ENCODE measurements at regions not wholly inside any gene's neighbourhood (a gene's known extent, or its start where the extent isn't known, plus 50 kb on each side); places are given as distances from the start of the nearest gene placed in this dataset.

- H3K4me1 ChIP-seq = peaks cover 0 to 13% (median 0%) of the 10 kb centered on the region in 4 donors
- ATAC-seq = no peak
- H3K27me3 ChIP-seq = no peaks in the 10 kb centered on the region
- no peaks in the 10 kb centered on the region for H3K9me3 ChIP-seq
- intact Hi-C loops (cut with DNase I) = no loop called here
- H3K27ac ChIP-seq = no peak overlapping the region
- no peak for TF ChIP-seq POLR2A (IDR thresholded peaks at IDR 0.05)
- TF ChIP-seq, protein P1, sequence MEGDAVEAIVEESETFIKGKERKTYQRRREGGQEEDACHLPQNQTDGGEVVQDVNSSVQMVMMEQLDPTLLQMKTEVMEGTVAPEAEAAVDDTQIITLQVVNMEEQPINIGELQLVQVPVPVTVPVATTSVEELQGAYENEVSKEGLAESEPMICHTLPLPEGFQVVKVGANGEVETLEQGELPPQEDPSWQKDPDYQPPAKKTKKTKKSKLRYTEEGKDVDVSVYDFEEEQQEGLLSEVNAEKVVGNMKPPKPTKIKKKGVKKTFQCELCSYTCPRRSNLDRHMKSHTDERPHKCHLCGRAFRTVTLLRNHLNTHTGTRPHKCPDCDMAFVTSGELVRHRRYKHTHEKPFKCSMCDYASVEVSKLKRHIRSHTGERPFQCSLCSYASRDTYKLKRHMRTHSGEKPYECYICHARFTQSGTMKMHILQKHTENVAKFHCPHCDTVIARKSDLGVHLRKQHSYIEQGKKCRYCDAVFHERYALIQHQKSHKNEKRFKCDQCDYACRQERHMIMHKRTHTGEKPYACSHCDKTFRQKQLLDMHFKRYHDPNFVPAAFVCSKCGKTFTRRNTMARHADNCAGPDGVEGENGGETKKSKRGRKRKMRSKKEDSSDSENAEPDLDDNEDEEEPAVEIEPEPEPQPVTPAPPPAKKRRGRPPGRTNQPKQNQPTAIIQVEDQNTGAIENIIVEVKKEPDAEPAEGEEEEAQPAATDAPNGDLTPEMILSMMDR (IDR thresholded peaks at IDR 0.05) = no peak
- no peak overlapping the region for H3K4me3 ChIP-seq
- 71% methylated on average over 11 of the region's 17 CpGs for WGBS (ENCODE audit: insufficient coverage, low coverage, low lambda C conversion rate, missing lambda C conversion rate)
- no peaks in the 10 kb centered on the region for H3K36me3 ChIP-seq
- no peak for DNase-seq
Measured at GRCh38 chr16:80006241-80007215, 406.0 kb upstream of the MAF start.

- H3K36me3 ChIP-seq = no peaks in the 10 kb centered on the region
- H3K4me3 ChIP-seq = no peak overlapping the region
- H3K27me3 ChIP-seq = no peaks in the 10 kb centered on the region
- TF ChIP-seq POLR2A (IDR thresholded peaks at IDR 0.05) = no peak
- TF ChIP-seq, protein P1 (IDR thresholded peaks at IDR 0.05) = no peak
- DNase-seq (no peak), ATAC-seq (no peak)
- no peaks in the 10 kb centered on the region for H3K9me3 ChIP-seq
- WGBS (ENCODE audit: insufficient coverage, low coverage, low lambda C conversion rate, missing lambda C conversion rate) = 95% methylated on average over 6 of the region's 6 CpGs
- H3K27ac ChIP-seq = no peak overlapping the region
- intact Hi-C loops (cut with DNase I) = no loop called here
- no peaks in the 10 kb centered on the region for H3K4me1 ChIP-seq
Measured at GRCh38 chr16:80004113-80004512, 403.6 kb upstream of the MAF start.

- 82% methylated on average over 2 of the region's 2 CpGs for WGBS (ENCODE audit: insufficient coverage, low coverage, low lambda C conversion rate, missing lambda C conversion rate)
- ATAC-seq = no peak
- no peak for DNase-seq
- no peak overlapping the region for H3K4me3 ChIP-seq
- no peaks in the 10 kb centered on the region for H3K4me1 ChIP-seq
- H3K9me3 ChIP-seq = no peaks in the 10 kb centered on the region
- H3K27me3 ChIP-seq = no peaks in the 10 kb centered on the region
- no peak overlapping the region for H3K27ac ChIP-seq
- intact Hi-C loops (cut with DNase I) = no loop called here
- H3K36me3 ChIP-seq = no peaks in the 10 kb centered on the region
- TF ChIP-seq, protein P1 (IDR thresholded peaks at IDR 0.05) = no peak
Measured at GRCh38 chr16:80002261-80002660, 401.7 kb upstream of the MAF start.

DNA sequence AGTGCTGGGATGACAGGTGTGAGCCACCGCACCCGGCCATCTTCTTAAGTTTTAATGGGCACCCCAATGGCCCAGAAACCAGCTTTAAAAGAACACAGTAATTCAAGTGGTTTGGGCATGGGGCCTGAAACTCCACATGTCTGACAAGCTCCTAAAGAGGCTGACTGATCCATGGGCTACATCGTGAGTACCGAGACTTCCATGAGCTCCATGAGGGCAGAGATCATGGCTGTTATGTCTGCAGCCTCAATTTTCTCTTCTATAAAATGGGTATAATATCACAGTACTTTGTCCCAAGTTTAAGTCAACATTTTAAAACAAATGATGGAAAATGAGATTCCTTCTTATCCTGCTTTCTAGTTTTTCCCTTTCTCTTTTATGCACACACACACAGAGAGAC, 397.6 kb upstream of the MAF start:
- H3K4me3 ChIP-seq = no peak overlapping the region
- H3K9me3 ChIP-seq = no peaks in the 10 kb centered on the region
- H3K36me3 ChIP-seq = no peaks in the 10 kb centered on the region
- H3K27ac ChIP-seq = no peak overlapping the region
- intact Hi-C loops (cut with DNase I) = no loop called here
- no peak for TF ChIP-seq POLR2A (IDR thresholded peaks at IDR 0.05)
- TF ChIP-seq, protein P1 (IDR thresholded peaks at IDR 0.05) = no peak
- H3K4me1 ChIP-seq = no peaks in the 10 kb centered on the region
- ATAC-seq = no peak
- DNase-seq = no peak
- 100% methylated on average over 3 of the region's 4 CpGs for WGBS (ENCODE audit: insufficient coverage, low coverage, low lambda C conversion rate, missing lambda C conversion rate)
- no peaks in the 10 kb centered on the region for H3K27me3 ChIP-seq

Measured in right lobe of liver (tissue), 6 donors.